B cell (primary cell): ENCODE measurements at regions not wholly inside any gene's neighbourhood (a gene's known extent, or its start where the extent isn't known, plus 50 kb on each side); places are given as distances from the start of the nearest gene placed in this dataset.
"Not testable (repeated sequence)": the region's sequence is repeated elsewhere in the genome, so short reads cannot be mapped to it uniquely, and the experiment has no call there.

Source experiments
- ATAC-seq: fragments of 200-7000 bp; cut with Tn5 transposase; one replicate; pipeline ENCODE4 v1.10.0; 2021; ENCODE audit warnings: low read depth, mild to moderate bottlenecking, moderate number of reproducible peaks, moderate library complexity
- CTCF ChIA-PET: fragments of 350-600 bp; sonication (Branson Sonifier 250); formaldehyde crosslinking; loops from one replicate; lab custom pipeline; 2021; ENCODE audit warnings: antibody characterized with exemption, inconsistent platforms; lab: Charles Lee
- POLR2A ChIA-PET: fragments of 350-600 bp; sonication (Branson Sonifier 250); formaldehyde crosslinking; loops from one replicate; lab custom pipeline; 2021; ENCODE audit warnings: antibody characterized with exemption; lab: Charles Lee
- DNase-seq: peaks from one replicate; pipeline ENCODE4 v3.0.0; 2013
- H2AFZ ChIP-seq: 2 replicates; pipeline ENCODE4 v1.6.1; 2012; ENCODE audit warnings: mild to moderate bottlenecking, low read depth, low read length; ENCODE audit not compliant: insufficient read depth, poor library complexity, severe bottlenecking
- H3K27ac ChIP-seq, 2 donors: 1 replicate in 1 of 2; 2 replicates in 1 of 2; pipeline ENCODE4 v1.5.1; 2012 to 2013; ENCODE audit warnings: low read length in 2 of 2, mild to moderate bottlenecking in 2 of 2, moderate library complexity in 1 of 2
- H3K27me3 ChIP-seq, 4 experiments: fragments of 200-600 bp in 1 of 4; sonication (generic) in 1 of 4; replicated peaks in 1 of 4; 1 replicate in 2 of 4; 2 replicates in 2 of 4; pipeline versions ENCODE4 v1.6.1 to v1.7.0; 2013 to 2016; ENCODE audit warnings: low read length in 3 of 4, mild to moderate bottlenecking in 2 of 4, mixed read lengths in 1 of 4, moderate library complexity in 1 of 4; ENCODE audit not compliant: insufficient read depth in 4 of 4, control insufficient read depth in 3 of 4; ENCODE audit errors: control extremely low read depth in 1 of 4
- H3K36me3 ChIP-seq, 2 experiments: replicated peaks in 1 of 2; 1 replicate in 1 of 2; 2 replicates in 1 of 2; pipeline versions ENCODE4 v1.6.1 to v1.7.1; 2013; ENCODE audit warnings: low read length in 1 of 2; ENCODE audit not compliant: insufficient read depth in 2 of 2, control insufficient read depth in 1 of 2; ENCODE audit errors: control extremely low read depth in 1 of 2, extremely low read depth in 1 of 2
- H3K4me1 ChIP-seq, 2 donors: fragments of 200-600 bp in 1 of 2; sonication (generic) in 1 of 2; 1 replicate in 1 of 2; 2 replicates in 1 of 2; pipeline versions ENCODE4 v1.5.1 to v1.6.1; 2013 to 2017; ENCODE audit warnings: low read length in 2 of 2; ENCODE audit not compliant: control insufficient read depth in 2 of 2, insufficient read depth in 2 of 2
- H3K4me2 ChIP-seq: replicated peaks from 2 replicates; pipeline ENCODE3; 2012; ENCODE audit warnings: mild to moderate bottlenecking, low read depth, low read length; ENCODE audit not compliant: poor library complexity, severe bottlenecking
- H3K4me3 ChIP-seq, 5 experiments: fragments of 200-600 bp in 1 of 5; sonication (generic) in 1 of 5; 1 replicate in 3 of 5; 2 replicates in 2 of 5; pipeline versions ENCODE4 v1.5.1 to v1.7.0; 2011 to 2016; ENCODE audit warnings: low read length in 4 of 5, mild to moderate bottlenecking in 4 of 5, low read depth in 2 of 5, control low read depth in 1 of 5, moderate library complexity in 1 of 5; ENCODE audit not compliant: insufficient read depth in 1 of 5; ENCODE audit errors: control extremely low read depth in 1 of 5, extremely low read depth in 1 of 5
- H3K79me2 ChIP-seq: fragments of 200-600 bp; sonication (generic); one replicate; pipeline ENCODE4 v1.6.0; 2016; ENCODE audit warnings: low read length; ENCODE audit not compliant: control insufficient read depth, insufficient read depth
- H3K9ac ChIP-seq: fragments of 200-600 bp; sonication (generic); 2 replicates; pipeline ENCODE4 v1.6.1; 2017; ENCODE audit warnings: mild to moderate bottlenecking, low read length, moderate library complexity
- H3K9me3 ChIP-seq, 3 donors: one replicate each; pipeline versions ENCODE4 v1.6.1 to v1.7.1; 2013; ENCODE audit warnings: low read length in 2 of 3; ENCODE audit not compliant: control insufficient read depth in 2 of 3, insufficient read depth in 1 of 3; ENCODE audit errors: control extremely low read depth in 1 of 3
- H4K20me1 ChIP-seq: 2 replicates; pipeline ENCODE4 v1.6.0; 2012; ENCODE audit warnings: mild to moderate bottlenecking, low read length; ENCODE audit not compliant: insufficient read depth, control insufficient read depth, poor library complexity, severe bottlenecking
- H3K27ac Mint-ChIP-seq: one replicate; pipeline ENCODE4 v1.8.0; 2021; ENCODE audit warnings: mixed read lengths
- H3K27me3 Mint-ChIP-seq: one replicate; pipeline ENCODE4 v1.8.0; 2021; ENCODE audit warnings: mixed read lengths
- H3K4me1 Mint-ChIP-seq: one replicate; pipeline ENCODE4 v1.8.0; 2021; ENCODE audit warnings: mixed read lengths
- H3K4me3 Mint-ChIP-seq: one replicate; pipeline ENCODE4 v1.8.0; 2021; ENCODE audit warnings: mixed read lengths
- H3K9me3 Mint-ChIP-seq: one replicate; pipeline ENCODE4 v1.8.0; 2022; ENCODE audit warnings: mixed read lengths; ENCODE audit not compliant: insufficient read depth
- EZH2 ChIP-seq: IDR thresholded peaks from 2 replicates; pipeline ENCODE4 v1.6.1; 2012; ENCODE audit warnings: borderline replicate concordance, low read depth, mild to moderate bottlenecking, moderate library complexity, low read length; ENCODE audit not compliant: insufficient read depth, poor library complexity, severe bottlenecking
- WGBS: methylation state at CpG from one replicate; pipeline ENCODE4 v1.1.5; 2013; ENCODE audit warnings: missing lambda C conversion rate; ENCODE audit not compliant: insufficient coverage; 5-methylcytosine and 5-hydroxymethylcytosine counted together
- intact Hi-C: fragments of 100-400 bp; cut with micrococcal nuclease; formaldehyde crosslinking; loops from one replicate; pipeline ENCODE4 v1.10.0; 2022
- TF ChIP-seq, protein P1 (sequence below): fragments of 200-600 bp; IDR thresholded peaks from one replicate; pipeline ENCODE4 v1.8.0; 2022; ENCODE audit warnings: antibody characterized with exemption, mild to moderate bottlenecking

DNA sequence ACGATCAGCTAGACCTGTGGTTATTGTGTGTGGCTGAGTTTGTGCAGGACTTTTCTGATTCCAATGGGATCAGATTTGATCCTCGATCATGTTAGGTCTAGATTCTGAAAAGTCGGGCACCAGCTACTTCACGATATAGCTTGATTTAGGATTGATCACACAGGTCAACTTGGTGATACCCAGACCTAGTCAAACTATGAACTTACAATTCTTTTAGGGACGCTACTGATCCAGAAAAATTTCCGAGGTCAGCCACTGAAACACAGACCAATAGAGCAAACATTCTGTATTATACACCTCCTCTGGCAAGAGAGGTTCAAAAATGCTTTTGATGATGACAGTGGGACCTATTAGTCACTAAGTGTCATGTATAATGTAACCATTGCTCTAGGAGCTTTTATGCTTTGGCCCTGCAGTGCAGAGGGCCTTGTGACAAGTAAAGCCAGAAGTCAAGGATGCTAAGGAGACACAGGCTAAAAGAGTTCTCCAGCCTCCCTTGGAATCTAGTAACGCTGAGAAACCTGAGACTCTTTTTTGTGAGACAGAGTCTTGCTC is 115.6 kb upstream of the MB21D2 start:
- ChIA-PET CTCF (interaction anchor here (0.8 kb wide), 1 partner anchor 9 kb away, joined by 3 read pairs; no protein-coding TSS in a partner anchor), POLR2A (no interaction called here)
- no peak for ATAC-seq
- WGBS, result 90% methylated on average over 4 of the region's 7 CpGs
- no peak overlapping the region for H3K27ac Mint-ChIP-seq
- Histone ChIP-seq H2AFZ (no peak overlapping the region), H3K27ac (no peak overlapping the region), H3K4me2 (no peak overlapping the region), H3K9ac (no peak overlapping the region), H3K4me3 (no peak overlapping the region), H3K4me1 (no peaks in the 10 kb centered on the region), H3K9me3 (no peaks in the 10 kb centered on the region), H4K20me1 (no peaks in the 10 kb centered on the region), H3K79me2 (no peaks in the 10 kb centered on the region), H3K36me3 (no peaks in the 10 kb centered on the region), H3K27me3 (no peaks in the 10 kb centered on the region)
- DNase-seq, result no peak
- H3K9me3 Mint-ChIP-seq, result no peaks in the 10 kb centered on the region
- H3K27me3 Mint-ChIP-seq, result peaks cover 3% of the 10 kb centered on the region
- intact Hi-C loops, result no loop called here
- H3K4me1 Mint-ChIP-seq, result no peaks in the 10 kb centered on the region
- no peak overlapping the region for H3K4me3 Mint-ChIP-seq
- TF ChIP-seq, protein P1, sequence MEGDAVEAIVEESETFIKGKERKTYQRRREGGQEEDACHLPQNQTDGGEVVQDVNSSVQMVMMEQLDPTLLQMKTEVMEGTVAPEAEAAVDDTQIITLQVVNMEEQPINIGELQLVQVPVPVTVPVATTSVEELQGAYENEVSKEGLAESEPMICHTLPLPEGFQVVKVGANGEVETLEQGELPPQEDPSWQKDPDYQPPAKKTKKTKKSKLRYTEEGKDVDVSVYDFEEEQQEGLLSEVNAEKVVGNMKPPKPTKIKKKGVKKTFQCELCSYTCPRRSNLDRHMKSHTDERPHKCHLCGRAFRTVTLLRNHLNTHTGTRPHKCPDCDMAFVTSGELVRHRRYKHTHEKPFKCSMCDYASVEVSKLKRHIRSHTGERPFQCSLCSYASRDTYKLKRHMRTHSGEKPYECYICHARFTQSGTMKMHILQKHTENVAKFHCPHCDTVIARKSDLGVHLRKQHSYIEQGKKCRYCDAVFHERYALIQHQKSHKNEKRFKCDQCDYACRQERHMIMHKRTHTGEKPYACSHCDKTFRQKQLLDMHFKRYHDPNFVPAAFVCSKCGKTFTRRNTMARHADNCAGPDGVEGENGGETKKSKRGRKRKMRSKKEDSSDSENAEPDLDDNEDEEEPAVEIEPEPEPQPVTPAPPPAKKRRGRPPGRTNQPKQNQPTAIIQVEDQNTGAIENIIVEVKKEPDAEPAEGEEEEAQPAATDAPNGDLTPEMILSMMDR, result no peak
- TF ChIP-seq EZH2, result no peak

DNA sequence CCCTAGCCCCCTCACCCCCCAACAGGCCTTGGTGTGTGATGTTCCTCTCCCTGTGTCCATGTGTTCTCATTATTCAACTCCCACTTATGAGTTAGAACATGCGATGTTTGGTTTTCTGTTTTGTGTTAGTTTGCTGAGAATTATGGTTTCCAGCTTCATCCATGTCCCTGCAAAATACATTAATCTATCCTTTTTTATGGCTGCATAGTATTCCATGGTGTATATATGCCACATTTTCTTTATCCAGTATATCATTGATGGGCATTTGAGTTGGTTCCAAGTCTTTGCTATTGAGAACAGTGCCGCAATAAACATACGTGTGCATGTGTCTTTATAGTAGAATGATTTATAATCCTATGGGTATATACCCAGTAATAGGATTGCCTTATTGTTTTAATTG is 120.2 kb upstream of the MB21D2 start:
- POLR2A ChIA-PET, intact Hi-C loops, H2AFZ ChIP-seq, H3K4me3 Mint-ChIP-seq, ATAC-seq, H3K4me3 ChIP-seq, H3K27me3 Mint-ChIP-seq, H3K36me3 ChIP-seq, H3K9me3 ChIP-seq, DNase-seq, H3K9ac ChIP-seq, CTCF ChIA-PET, H3K4me1 Mint-ChIP-seq, H3K27ac ChIP-seq, H4K20me1 ChIP-seq, H3K27ac Mint-ChIP-seq, H3K79me2 ChIP-seq, H3K4me2 ChIP-seq, H3K27me3 ChIP-seq, H3K4me1 ChIP-seq, H3K9me3 Mint-ChIP-seq: not testable (repeated sequence)
- WGBS, result no CpG with 5 or more reads among the region's 3 CpGs
